Activated T-cell treated with anti-CD3 and anti-CD28 coated beads, Interleukin-2, amount 50 U/mL, for 48 hours (primary cell): ENCODE measurements at regions not wholly inside any gene's neighbourhood (a gene's known extent, or its start where the extent isn't known, plus 50 kb on each side); places are given as distances from the start of the nearest gene placed in this dataset.
"Not testable (repeated sequence)": the region's sequence is repeated elsewhere in the genome, so short reads cannot be mapped to it uniquely, and the experiment has no call there.

Source experiments
- DNase-seq, 2 experiments: peaks; one replicate each; pipeline ENCODE4 v3.0.0-alpha.2; 2020

DNA sequence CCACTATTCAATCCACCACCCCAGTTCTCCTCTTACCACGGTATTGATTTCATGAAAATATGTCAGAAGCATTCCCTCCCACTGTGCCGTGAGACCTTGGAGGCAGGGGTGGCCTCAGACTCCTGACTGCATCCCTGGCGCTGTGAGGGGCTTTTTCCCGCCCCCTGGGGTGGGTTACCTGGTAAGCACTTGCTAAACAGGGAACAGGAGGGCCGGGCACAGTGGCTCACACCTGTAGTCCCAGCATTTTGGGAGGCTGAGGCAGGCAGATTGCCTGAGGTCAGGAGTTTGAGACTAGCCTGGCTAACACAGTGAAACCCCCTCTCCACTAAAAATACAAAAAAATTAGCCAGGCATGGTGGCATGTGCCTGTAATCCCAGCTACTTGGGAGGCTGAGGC lies 80.5 kb downstream of the CPZ start:
- DNase-seq = not testable (repeated sequence)

- DNase-seq = no peak
Measured at GRCh38 chr4:8672486-8672885, 79.9 kb downstream of the CPZ start.

- DNase-seq = no peak
Measured at GRCh38 chr4:8671712-8672290, 79.2 kb downstream of the CPZ start.
